Muscle layer of colon (tissue), 2 donors: ENCODE measurements at regions not wholly inside any gene's neighbourhood (a gene's known extent, or its start where the extent isn't known, plus 50 kb on each side); places are given as distances from the start of the nearest gene placed in this dataset.

Source experiments
- H3K27ac ChIP-seq: one replicate; pipeline ENCODE4 v1.7.0; 2013; ENCODE audit warnings: low read depth, mild to moderate bottlenecking, low read length, moderate library complexity
- H3K27me3 ChIP-seq, 2 donors: one replicate each; pipeline ENCODE4 v1.7.0; 2013; ENCODE audit warnings: low read length in 2 of 2, mild to moderate bottlenecking in 2 of 2; ENCODE audit not compliant: insufficient read depth in 2 of 2, control insufficient read depth in 1 of 2
- H3K36me3 ChIP-seq: one replicate; pipeline ENCODE4 v1.7.0; 2013; ENCODE audit warnings: mild to moderate bottlenecking, low read length; ENCODE audit not compliant: insufficient read depth
- H3K4me1 ChIP-seq: one replicate; pipeline ENCODE4 v1.7.0; 2013; ENCODE audit warnings: mild to moderate bottlenecking, low read length; ENCODE audit not compliant: insufficient read depth
- H3K4me3 ChIP-seq, 2 donors: one replicate each; pipeline ENCODE4 v1.7.0; 2013; ENCODE audit warnings: low read length in 2 of 2, low read depth in 1 of 2, mild to moderate bottlenecking in 1 of 2, moderate library complexity in 1 of 2
- H3K9ac ChIP-seq: one replicate; pipeline ENCODE4 v1.7.0; 2013; ENCODE audit warnings: low read length
- H3K9me3 ChIP-seq: one replicate; pipeline ENCODE4 v1.7.0; 2013; ENCODE audit warnings: mild to moderate bottlenecking, low read length
- donor health status: abdominal sarcoma.
- donor health status: Adenocarcinoma of cecum.

DNA sequence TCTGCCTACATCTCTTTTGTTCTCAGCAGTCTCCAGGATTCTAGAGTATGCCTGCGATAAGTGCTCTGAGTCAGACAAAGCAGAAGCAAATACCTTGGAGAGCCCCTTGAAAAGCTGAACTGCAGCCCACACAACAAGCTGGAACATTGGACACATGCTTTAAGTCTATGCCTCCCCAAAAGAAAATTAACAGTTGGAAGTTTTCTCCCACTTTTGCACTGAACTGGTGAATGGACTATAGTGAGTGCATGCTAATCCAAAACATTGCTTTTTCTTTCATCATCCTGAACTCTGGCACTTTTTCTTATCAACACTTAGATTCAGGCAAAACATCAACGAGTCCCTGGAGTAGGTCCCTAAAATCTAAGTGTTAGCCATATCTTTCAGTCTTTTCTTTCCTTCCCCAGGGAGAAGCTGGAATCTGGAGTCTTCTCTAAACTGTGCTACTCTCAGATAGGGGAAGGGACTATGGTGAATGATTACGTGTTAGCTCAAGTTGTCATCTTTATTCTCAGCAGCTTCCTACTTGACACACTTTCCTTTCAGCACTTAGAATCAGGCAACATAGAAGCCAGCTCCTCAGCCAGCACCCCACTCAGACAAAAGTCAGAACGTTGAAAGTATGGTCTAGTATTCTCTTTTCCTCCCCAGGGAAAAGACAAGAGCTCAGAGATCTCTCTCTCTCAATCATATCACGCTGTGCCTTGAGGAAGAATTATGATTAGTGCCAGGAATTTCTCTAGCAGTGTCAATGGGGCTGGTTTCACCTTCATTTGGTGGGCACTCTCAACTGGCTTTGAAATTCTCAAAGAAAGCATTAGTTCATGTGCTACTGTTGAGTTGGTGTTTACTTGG is 811.0 kb upstream of the GJE1 start:
- Histone ChIP-seq H3K36me3 (no peaks in the 10 kb centered on the region), H3K9me3 (no peaks in the 10 kb centered on the region), H3K9ac (no peak overlapping the region), H3K27me3 (no peaks in the 10 kb centered on the region), H3K27ac (no peak overlapping the region), H3K4me3 (no peak overlapping the region), H3K4me1 (no peaks in the 10 kb centered on the region)

DNA sequence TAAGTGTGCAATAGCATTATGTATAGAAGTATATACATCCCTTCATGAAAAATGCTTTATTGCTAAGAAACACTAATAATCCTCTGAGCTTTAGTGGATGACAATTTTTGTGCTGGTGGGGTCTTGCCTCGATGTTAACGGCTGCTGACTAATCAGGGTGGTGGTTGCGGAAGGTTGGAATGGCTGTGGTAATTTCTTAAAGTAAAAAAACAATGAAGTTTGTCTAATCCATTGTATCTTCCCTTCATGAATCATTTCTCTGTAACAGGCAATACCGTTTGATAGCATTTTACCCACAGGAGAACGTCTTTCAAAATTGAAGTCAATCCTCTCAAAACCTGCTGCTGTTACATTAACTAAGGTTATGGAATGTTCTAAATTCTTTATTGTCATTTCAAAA is 816.5 kb upstream of the GJE1 start:
- Histone ChIP-seq H3K27me3 (no peaks in the 10 kb centered on the region), H3K4me3 (no peak overlapping the region), H3K9ac (no peak overlapping the region), H3K36me3 (no peaks in the 10 kb centered on the region), H3K9me3 (no peaks in the 10 kb centered on the region), H3K4me1 (no peaks in the 10 kb centered on the region), H3K27ac (no peak overlapping the region)

DNA sequence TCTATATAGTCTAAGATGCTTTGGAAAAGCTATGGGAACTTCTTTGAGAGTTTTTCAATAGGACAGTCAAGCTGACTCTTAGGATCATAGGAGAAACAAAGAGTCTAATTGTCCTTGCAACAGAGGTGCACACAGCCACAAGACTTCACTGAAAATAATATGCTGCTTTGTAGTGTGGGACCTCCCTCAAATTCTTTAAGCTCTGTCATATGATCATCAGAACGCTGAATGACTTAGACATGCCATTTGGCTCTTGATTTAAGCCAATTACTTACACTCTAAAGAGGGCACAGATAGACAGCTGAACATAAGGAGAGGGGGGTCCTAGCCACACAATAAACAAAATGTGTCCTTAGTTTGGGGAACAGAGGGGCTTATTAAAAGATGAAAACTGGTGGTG is 818.7 kb upstream of the GJE1 start:
- no peak overlapping the region for H3K9ac ChIP-seq
- no peak overlapping the region for H3K4me3 ChIP-seq
- H3K36me3 ChIP-seq = no peaks in the 10 kb centered on the region

DNA sequence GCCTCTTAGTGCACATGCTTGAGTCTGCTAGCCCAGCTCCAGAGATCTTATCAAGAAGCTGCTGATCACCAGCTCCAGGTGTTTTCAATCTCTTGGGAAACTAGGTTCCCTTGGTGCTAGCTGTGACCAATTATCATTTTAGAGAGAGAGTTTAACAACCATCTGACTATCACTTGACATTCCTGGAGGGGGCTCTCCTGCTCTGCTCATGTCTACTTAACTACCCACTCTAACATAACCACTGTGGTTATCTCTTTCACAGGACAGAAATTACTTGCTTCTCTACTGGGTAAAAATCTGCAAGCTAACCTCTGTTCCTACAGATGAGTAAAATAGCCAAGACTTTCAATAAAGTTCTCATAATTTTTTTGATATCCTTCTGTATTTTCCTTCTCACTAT is 823.4 kb upstream of the GJE1 start:
- H3K27ac ChIP-seq = no peak overlapping the region
- H3K9me3 ChIP-seq = no peaks in the 10 kb centered on the region
- H3K4me3 ChIP-seq = no peak overlapping the region
- H3K27me3 ChIP-seq = no peaks in the 10 kb centered on the region
- H3K36me3 ChIP-seq = no peaks in the 10 kb centered on the region
- no peaks in the 10 kb centered on the region for H3K4me1 ChIP-seq
- H3K9ac ChIP-seq = no peak overlapping the region

More for the DNA sequence above, 818.7 kb upstream of the GJE1 start:
- H3K9me3 ChIP-seq = no peaks in the 10 kb centered on the region
- no peaks in the 10 kb centered on the region for H3K27me3 ChIP-seq
- no peak overlapping the region for H3K27ac ChIP-seq
- H3K4me1 ChIP-seq = no peaks in the 10 kb centered on the region

DNA sequence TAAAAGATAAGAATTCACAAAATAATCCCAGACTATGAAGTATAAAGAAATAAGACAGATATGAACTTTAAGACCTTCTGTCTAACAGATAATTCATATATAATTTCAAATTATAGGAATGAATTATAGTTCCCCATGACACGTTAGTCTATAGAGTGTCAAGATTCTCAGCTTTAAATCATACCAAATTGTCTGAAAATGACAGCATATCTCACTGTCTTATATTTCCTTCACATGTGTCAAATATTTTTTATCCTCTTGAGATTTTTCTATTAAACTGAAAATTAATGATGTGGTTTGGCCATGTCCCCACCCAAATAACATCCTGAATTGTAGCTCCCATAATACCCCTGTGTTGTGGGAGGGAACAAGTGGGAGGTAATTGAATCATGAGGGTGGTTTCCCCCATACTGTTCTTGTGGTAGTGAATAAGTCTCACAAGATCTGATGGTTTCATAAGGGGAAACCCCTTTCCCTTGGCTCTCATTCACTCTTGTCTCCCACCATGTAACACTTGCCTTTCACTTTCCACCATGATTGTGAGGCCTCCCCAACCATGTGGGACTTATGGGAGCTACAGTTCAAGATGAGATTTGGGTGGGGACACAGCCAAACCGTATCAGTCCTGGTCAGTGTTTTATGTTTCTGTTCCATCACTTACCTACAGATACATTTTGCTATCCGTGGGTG is 825.3 kb upstream of the GJE1 start:
- Histone ChIP-seq H3K27me3 (no peaks in the 10 kb centered on the region), H3K27ac (no peak overlapping the region), H3K9ac (no peak overlapping the region), H3K4me3 (no peak overlapping the region), H3K36me3 (no peaks in the 10 kb centered on the region), H3K9me3 (no peaks in the 10 kb centered on the region), H3K4me1 (no peaks in the 10 kb centered on the region)

DNA sequence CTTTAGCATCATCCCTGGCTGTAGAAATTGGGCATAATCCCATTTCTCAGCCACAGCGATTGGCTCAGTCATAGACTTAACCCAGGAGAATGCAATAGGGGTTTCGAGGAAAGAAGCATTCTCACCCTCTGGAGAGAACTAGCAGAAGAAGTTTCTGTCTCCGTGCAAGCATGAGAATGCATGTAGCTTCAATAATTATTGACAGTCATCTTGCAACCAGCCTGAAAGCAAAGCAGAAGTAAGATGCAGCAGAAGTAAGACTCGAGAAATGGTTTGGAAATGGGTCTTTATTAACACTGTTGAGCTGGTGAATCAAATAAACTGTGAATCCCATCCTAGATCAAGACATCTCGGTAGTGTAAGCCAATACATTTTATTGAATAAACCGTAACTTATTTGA is 828.8 kb upstream of the GJE1 start:
- Histone ChIP-seq H3K27me3 (no peaks in the 10 kb centered on the region), H3K4me1 (no peaks in the 10 kb centered on the region), H3K4me3 (no peak overlapping the region), H3K36me3 (no peaks in the 10 kb centered on the region), H3K9ac (no peak overlapping the region), H3K9me3 (no peaks in the 10 kb centered on the region), H3K27ac (no peak overlapping the region)

DNA sequence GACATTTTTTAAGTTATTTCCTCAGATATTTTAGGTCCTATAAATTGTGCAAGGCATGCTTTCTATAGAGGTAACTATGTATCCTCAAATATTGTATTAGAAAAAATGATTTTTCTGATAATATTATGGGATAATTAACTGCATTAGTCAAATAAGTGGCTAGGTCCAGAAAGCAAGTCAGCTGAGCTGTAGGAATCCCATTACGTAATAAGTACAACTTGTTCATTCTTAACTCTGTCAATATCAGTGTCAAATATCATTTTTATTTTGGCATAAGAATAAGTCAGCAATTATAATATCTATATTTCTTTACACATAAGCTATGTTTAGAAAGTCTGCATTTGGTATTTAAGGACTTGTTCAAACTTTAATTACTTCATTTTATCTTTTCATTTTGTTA is 830.9 kb upstream of the GJE1 start:
- Histone ChIP-seq H3K27me3 (no peaks in the 10 kb centered on the region), H3K9me3 (no peaks in the 10 kb centered on the region), H3K36me3 (no peaks in the 10 kb centered on the region), H3K9ac (no peak overlapping the region), H3K4me1 (no peaks in the 10 kb centered on the region), H3K4me3 (no peak overlapping the region), H3K27ac (no peak overlapping the region)

DNA sequence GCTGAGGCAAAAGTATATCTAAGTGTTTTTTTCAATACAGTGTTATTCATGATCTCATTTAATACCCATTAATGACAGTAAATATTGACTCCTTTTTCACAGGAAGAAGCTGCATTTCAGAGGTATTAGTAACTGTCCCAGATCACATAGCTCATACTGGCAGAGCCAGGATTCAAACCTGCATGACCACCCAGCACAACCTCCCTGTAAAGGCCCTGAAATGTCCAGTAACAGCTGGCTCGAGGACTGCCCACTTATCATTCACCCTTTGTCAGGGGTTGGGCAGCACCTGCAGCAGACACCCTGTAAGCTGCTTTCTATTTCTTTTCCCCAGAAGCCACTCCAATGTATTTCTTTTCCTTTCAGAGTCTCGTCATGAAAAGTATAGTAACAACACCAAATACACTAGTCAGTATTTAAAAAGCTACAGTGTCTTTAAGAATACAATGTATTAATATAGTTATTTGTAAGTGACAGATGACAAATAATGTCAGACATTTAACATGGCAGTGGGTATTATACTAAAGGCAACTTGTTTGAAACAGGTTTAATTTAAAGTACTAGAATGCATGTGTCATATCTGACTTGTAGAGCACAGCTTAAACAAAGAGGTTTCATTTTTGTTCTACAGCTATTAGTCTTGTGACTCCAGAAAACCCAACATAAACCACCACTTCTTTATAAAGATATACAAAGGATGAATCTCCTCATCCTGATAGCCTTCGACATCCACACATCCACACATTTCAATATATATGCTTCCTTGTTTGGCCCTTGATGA is 841.6 kb upstream of the GJE1 start:
- Histone ChIP-seq H3K9ac (no peak overlapping the region), H3K27me3 (no peaks in the 10 kb centered on the region), H3K27ac (no peak overlapping the region), H3K36me3 (no peaks in the 10 kb centered on the region), H3K4me3 (no peak overlapping the region), H3K9me3 (no peaks in the 10 kb centered on the region), H3K4me1 (no peaks in the 10 kb centered on the region)

DNA sequence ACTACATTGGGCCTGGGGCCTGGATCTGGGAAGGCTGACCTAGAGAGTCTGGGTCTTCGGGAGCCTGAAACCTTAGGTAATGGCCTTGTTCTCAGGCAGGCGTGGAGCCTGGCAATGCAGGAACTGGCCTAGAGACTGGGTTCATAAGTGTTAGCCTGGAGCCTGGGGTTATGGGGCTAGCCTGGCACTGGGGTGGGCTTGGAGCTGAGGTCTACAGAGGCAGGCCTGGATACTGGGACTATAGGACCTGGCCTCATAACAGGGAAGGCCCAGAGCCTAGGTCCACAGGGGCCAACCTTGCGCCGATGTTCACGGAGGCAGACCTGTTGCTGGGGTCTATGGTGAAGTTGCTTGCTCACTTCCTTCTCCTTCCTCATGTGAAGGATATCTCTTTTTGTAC is 843.8 kb upstream of the GJE1 start:
- H3K27me3 ChIP-seq = no peaks in the 10 kb centered on the region
- H3K4me1 ChIP-seq = no peaks in the 10 kb centered on the region
- no peaks in the 10 kb centered on the region for H3K9me3 ChIP-seq
- H3K27ac ChIP-seq = no peak overlapping the region
- H3K36me3 ChIP-seq = no peaks in the 10 kb centered on the region
- H3K4me3 ChIP-seq = no peak overlapping the region
- H3K9ac ChIP-seq = no peak overlapping the region

DNA sequence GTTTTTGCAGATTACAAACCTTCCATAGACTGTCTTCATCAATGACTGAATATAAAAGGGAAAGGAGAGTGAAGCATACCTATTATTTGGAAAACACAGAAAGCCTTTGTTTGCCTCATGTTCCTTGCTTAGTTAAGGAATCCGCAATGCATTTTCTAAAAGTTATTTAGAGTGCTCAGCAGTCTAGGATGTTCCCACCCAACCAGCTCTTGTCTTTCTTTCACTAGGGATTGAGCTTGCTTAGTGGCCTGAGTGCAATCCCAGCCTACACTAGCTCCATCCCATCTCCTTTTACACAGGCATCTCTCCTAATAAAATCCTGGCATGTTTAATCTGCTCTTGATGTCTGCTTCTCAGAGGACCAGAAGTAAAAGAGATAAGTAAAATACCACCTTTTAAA is 850.5 kb upstream of the GJE1 start:
- Histone ChIP-seq H3K4me3 (no peak overlapping the region), H3K9me3 (no peaks in the 10 kb centered on the region), H3K27ac (no peak overlapping the region), H3K27me3 (no peaks in the 10 kb centered on the region), H3K4me1 (no peaks in the 10 kb centered on the region), H3K9ac (no peak overlapping the region), H3K36me3 (no peaks in the 10 kb centered on the region)

DNA sequence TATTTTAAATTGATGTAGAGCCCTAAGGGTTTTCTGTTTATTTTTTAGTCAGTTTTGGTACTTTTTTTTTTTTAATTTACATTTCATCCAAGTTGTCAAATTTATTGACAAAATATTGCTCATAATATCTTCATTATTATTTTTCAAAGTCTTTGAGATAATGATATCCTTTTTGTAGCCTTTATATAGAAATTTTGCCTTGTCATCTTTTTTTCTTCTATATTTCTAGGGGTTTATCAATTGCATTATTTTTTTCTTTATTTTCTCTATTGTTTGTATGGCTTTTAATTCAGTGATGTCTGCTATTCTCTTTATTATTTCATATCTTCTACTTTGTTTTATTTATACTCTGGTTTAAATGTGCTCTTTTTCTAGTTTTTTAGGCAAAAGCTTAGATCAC is 863.0 kb upstream of the GJE1 start:
- Histone ChIP-seq H3K9me3 (no peaks in the 10 kb centered on the region), H3K9ac (no peak overlapping the region), H3K27me3 (no peaks in the 10 kb centered on the region), H3K4me3 (no peak overlapping the region), H3K27ac (no peak overlapping the region), H3K36me3 (no peaks in the 10 kb centered on the region), H3K4me1 (no peaks in the 10 kb centered on the region)
